Heart left ventricle (tissue), 16 donors: ENCODE measurements at regions not wholly inside any gene's neighbourhood (a gene's known extent, or its start where the extent isn't known, plus 50 kb on each side); places are given as distances from the start of the nearest gene placed in this dataset.

Source experiments
- ATAC-seq, 4 donors: fragments of 200-7000 bp; cut with Tn5 transposase; one replicate each; pipeline ENCODE4 v1.9.1; 2020 to 2022; ENCODE audit warnings: moderate library complexity in 4 of 4, mild to moderate bottlenecking in 3 of 4, moderate number of reproducible peaks in 1 of 4
- DNase-seq, 5 donors: peaks; one replicate each; pipeline ENCODE4 v3.0.0-alpha.2; 2020
- H3K27ac ChIP-seq, 12 donors: fragments of 200-600 bp; sonication (generic) in 4 of 12; one replicate each; pipeline versions ENCODE4 v1.5.0 to v1.8.0; 2016 to 2022; ENCODE audit warnings: mild to moderate bottlenecking in 2 of 12
- H3K27me3 ChIP-seq, 9 donors: fragments of 200-600 bp; sonication (generic) in 2 of 9; one replicate each; pipeline versions ENCODE4 v1.5.1 to v1.8.0; 2016 to 2022; ENCODE audit warnings: mild to moderate bottlenecking in 3 of 9
- H3K36me3 ChIP-seq, 9 donors: fragments of 200-600 bp; sonication (generic) in 2 of 9; one replicate each; pipeline versions ENCODE4 v1.5.0 to v1.8.0; 2018 to 2022; ENCODE audit warnings: mild to moderate bottlenecking in 2 of 9
- H3K4me1 ChIP-seq, 12 donors: fragments of 200-600 bp; sonication (generic) in 4 of 12; one replicate each; pipeline versions ENCODE4 v1.5.0 to v1.8.0; 2016 to 2022; ENCODE audit warnings: mild to moderate bottlenecking in 3 of 12
- H3K4me3 ChIP-seq, 12 donors: fragments of 200-600 bp; sonication (generic) in 4 of 12; one replicate each; pipeline versions ENCODE4 v1.5.0 to v1.8.0; 2017 to 2022; ENCODE audit warnings: mild to moderate bottlenecking in 9 of 12, moderate library complexity in 4 of 12
- H3K9me3 ChIP-seq, 12 donors: fragments of 200-600 bp; sonication (generic) in 4 of 12; one replicate each; pipeline versions ENCODE4 v1.5.0 to v1.8.0; 2016 to 2022; ENCODE audit warnings: mild to moderate bottlenecking in 1 of 12
- CTCF ChIP-seq, 12 donors: fragments of 200-600 bp; sonication (generic) in 4 of 12; IDR thresholded peaks; one replicate each; pipeline versions ENCODE4 v1.5.0 to v1.8.0; 2018 to 2022; ENCODE audit warnings: antibody characterized with exemption in 12 of 12, mild to moderate bottlenecking in 5 of 12
- POLR2A ChIP-seq, 2 donors: fragments of 450-650 bp; IDR thresholded peaks; one replicate each; pipeline ENCODE4 v1.6.1; 2017; ENCODE audit warnings: antibody characterized with exemption in 2 of 2, mild to moderate bottlenecking in 2 of 2, moderate library complexity in 2 of 2
- WGBS, 4 donors: extraction: QIAGEN DNeasy Blood & Tissue Kit in 2 of 4; methylation state at CpG; one replicate each; pipeline versions ENCODE4 v1.1.5 to v1.1.7; 2013 to 2018; 5-methylcytosine and 5-hydroxymethylcytosine counted together
- intact Hi-C, 10 donors: fragments of 100-400 bp; cut with DNase I; formaldehyde crosslinking; loops; one replicate each; pipeline versions ENCODE4 v1.11.1 to v1.14.2; 2022
- donor health status: ischemic (EF 13 %, LVEDD 7.1; RV severe dilation, severe dysfunction).
- donor health status: healthy with polysubstance abuse.
- donor health status: DM: no; HTN: yes; CAD: no.
- donor health status: DM: no; HTN: no; CAD: no.
- donor health status: ischemic (EF 25% LVEDD 6.9; RV normal size, moderate dysfunction).
- donor health status: ischemic (EF 25% LVEDD 5.7; RV mildly dilated, moderate dysfunction).
- donor health status: healthy.
- donor health status: DM: yes; HTN: yes; CAD: no.
- donor health status: ischemic (EF 35%, LVEDD 5.7; RV mildly dilated, moderate dysfunction).
- donor health status: nonischemic (EF 11% LVEDD 7.7; RV severe dilation, severe dysfunction).
- donor health status: DM: yes; HTN: yes; CAD: no.
- donor health status: PGD.
- donor health status: ischemic (EF 29% LVEDD 5.4; RV normal size, mild dysfunction).
- donor health status: nonischemic (EF 23%, LVEDD 6.1; RV moderate dilation, normal function).

GRCh38 chr12:108060067-108060466 lies 69.0 kb upstream of the WSCD2 start:
- DNase-seq = no peak
- H3K9me3 ChIP-seq = peaks cover 0 to 6% (median 0%) of the 10 kb centered on the region in 12 donors
- peaks cover 0 to 39% (median 6%) of the 10 kb centered on the region in 9 donors for H3K27me3 ChIP-seq
- 47 to 64% (median 53%) methylated on average over 3 of the region's 3 CpGs for WGBS, 4 donors
- no peak overlapping the region for H3K27ac ChIP-seq
- no peak overlapping the region for H3K4me3 ChIP-seq
- ATAC-seq = no peak
- no peaks in the 10 kb centered on the region for H3K4me1 ChIP-seq
- TF ChIP-seq CTCF (IDR thresholded peaks at IDR 0.05) (no peak), POLR2A (IDR thresholded peaks at IDR 0.05) (no peak)
- no peaks in the 10 kb centered on the region for H3K36me3 ChIP-seq
- intact Hi-C loops = no loop called here

- 54 to 79% (median 67%) methylated on average over 1 of the region's 1 CpG for WGBS, 4 donors
- DNase-seq (no peak), ATAC-seq (no peak)
- H3K9me3 ChIP-seq = peaks cover 0 to 6% (median 0%) of the 10 kb centered on the region in 12 donors
- TF ChIP-seq POLR2A (IDR thresholded peaks at IDR 0.05) = no peak
- no peak for TF ChIP-seq CTCF (IDR thresholded peaks at IDR 0.05)
- no peaks in the 10 kb centered on the region for H3K36me3 ChIP-seq
- no peaks in the 10 kb centered on the region for H3K4me1 ChIP-seq
- no peak overlapping the region for H3K27ac ChIP-seq
- H3K4me3 ChIP-seq = no peak overlapping the region
- intact Hi-C loops = no loop called here
- H3K27me3 ChIP-seq = peaks cover 0 to 39% (median 6%) of the 10 kb centered on the region in 9 donors
Observed at GRCh38 chr12:108060903-108061302, 68.2 kb upstream of the WSCD2 start.

- Histone ChIP-seq H3K9me3 (peaks cover 0 to 6% (median 0%) of the 10 kb centered on the region in 12 donors), H3K27me3 (peaks cover 0 to 33% (median 3%) of the 10 kb centered on the region in 9 donors), H3K27ac (no peak overlapping the region), H3K36me3 (no peaks in the 10 kb centered on the region), H3K4me3 (no peak overlapping the region), H3K4me1 (no peaks in the 10 kb centered on the region)
- intact Hi-C loops = no loop called here
- WGBS, 4 donors = 8 to 15% (median 10%) methylated on average over 3 of the region's 3 CpGs
- DNase-seq (no peak), ATAC-seq (no peak)
- TF ChIP-seq POLR2A (IDR thresholded peaks at IDR 0.05) (no peak), CTCF (IDR thresholded peaks at IDR 0.05) (peak in 7 of 12 donors; percentile 6 to 26 (median 23))
Observed at GRCh38 chr12:108063192-108063591, 65.9 kb upstream of the WSCD2 start.

GRCh38 chr12:108065069-108065468 lies 64.0 kb upstream of the WSCD2 start:
- Histone ChIP-seq H3K4me1 (no peaks in the 10 kb centered on the region), H3K36me3 (no peaks in the 10 kb centered on the region), H3K9me3 (peaks cover 0 to 6% (median 0%) of the 10 kb centered on the region in 12 donors), H3K27ac (no peak overlapping the region), H3K27me3 (peaks cover 0 to 29% (median 0%) of the 10 kb centered on the region in 9 donors), H3K4me3 (no peak overlapping the region)
- intact Hi-C loops = no loop called here
- ATAC-seq = no peak
- no peak for TF ChIP-seq POLR2A (IDR thresholded peaks at IDR 0.05)
- WGBS, 4 donors = 75 to 92% (median 77%) methylated on average over 7 of the region's 7 CpGs
- no peak for DNase-seq
